IMR-90 (cell line): ENCODE measurements at regions not wholly inside any gene's neighbourhood (a gene's known extent, or its start where the extent isn't known, plus 50 kb on each side); places are given as distances from the start of the nearest gene placed in this dataset.

Source experiments
- BHLHE40 ChIP-seq: fragments of 150-350 bp; IDR thresholded peaks from 2 replicates; pipeline ENCODE4 v1.6.1; 2016; ENCODE audit warnings: mild to moderate bottlenecking, low read depth, low read length
- CTCF ChIP-seq: conservative IDR thresholded peaks from 2 replicates; pipeline ENCODE4 v1.5.1; 2012; ENCODE audit warnings: mild to moderate bottlenecking, low read depth, low read length, improper control_type of control experiment
- POLR2A ChIP-seq: IDR thresholded peaks from 2 replicates; pipeline ENCODE4 v1.6.1; 2012; ENCODE audit warnings: mild to moderate bottlenecking, low read depth, low read length
- SMC3 ChIP-seq: fragments of 150-350 bp; IDR thresholded peaks from 2 replicates; pipeline ENCODE4 v1.6.1; 2016; ENCODE audit warnings: low read depth, mild to moderate bottlenecking, antibody characterized with exemption, low read length, moderate library complexity

GRCh38 chr4:43855283-43855682 is 593.3 kb downstream of the KCTD8 start:
- no peak for TF ChIP-seq BHLHE40
- TF ChIP-seq CTCF = no peak
- TF ChIP-seq POLR2A = no peak
- no peak for TF ChIP-seq SMC3
